GM18502 (cell line): ENCODE measurements at regions not wholly inside any gene's neighbourhood (a gene's known extent, or its start where the extent isn't known, plus 50 kb on each side); places are given as distances from the start of the nearest gene placed in this dataset.

Experiments
- ATAC-seq: cut with Tn5 transposase; IDR thresholded peaks from one replicate; pipeline ENCODE4 v1.9.1; 2021; ENCODE audit warnings: mild to moderate bottlenecking; ENCODE audit not compliant: unreplicated experiment, poor library complexity

- ATAC-seq, result no peak
These were observed 614.5 kb downstream of the HDGFL1 start for GRCh38 chr6:23183846-23184245.

GRCh38 chr6:23184351-23184750 lies 615.0 kb downstream of the HDGFL1 start:
- no peak for ATAC-seq

DNA sequence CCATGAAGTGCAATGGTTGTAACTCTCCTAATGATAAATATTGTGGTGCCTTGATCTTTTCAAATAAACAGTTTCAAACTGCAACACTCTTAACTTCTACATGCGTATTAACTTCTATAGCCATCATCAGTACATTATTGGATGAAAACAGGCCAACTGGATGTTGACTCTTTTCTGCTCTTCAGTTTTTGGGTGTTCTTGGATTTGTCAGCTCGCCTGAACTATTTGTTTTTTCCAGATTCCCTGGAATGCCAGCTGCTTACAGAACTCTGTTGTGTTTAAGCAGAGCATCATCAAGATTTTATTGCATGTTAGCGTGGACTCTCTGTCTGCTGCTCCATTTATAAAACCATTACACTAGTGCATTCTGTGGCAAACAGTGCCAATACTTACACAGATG lies 626.1 kb downstream of the HDGFL1 start:
- no peak for ATAC-seq

- no peak for ATAC-seq
These were observed 630.2 kb downstream of the HDGFL1 start for GRCh38 chr6:23199541-23199940.

GRCh38 chr6:23200946-23201345 lies 631.6 kb downstream of the HDGFL1 start:
- ATAC-seq, result no peak

DNA sequence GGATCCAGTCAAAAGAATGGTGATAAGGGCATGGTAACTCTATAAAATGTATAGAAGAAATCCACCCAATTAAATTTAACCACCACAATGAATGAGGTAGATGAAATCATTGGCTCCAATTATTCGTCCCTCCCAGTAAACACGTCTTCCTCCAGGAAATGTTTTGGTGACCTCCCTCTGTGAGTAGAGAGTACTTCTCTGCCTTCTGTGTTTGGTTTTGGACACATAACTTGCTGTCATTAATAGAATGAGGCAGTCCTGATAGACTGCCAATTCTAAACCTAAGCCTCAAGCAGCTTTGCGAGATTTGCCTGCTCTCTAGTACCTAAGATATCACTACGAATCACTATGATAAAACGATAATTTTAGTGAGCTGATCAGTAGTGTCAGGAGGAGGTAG lies 632.8 kb downstream of the HDGFL1 start:
- ATAC-seq, result no peak

GRCh38 chr6:23212398-23212797 lies 643.0 kb downstream of the HDGFL1 start:
- no peak for ATAC-seq

DNA sequence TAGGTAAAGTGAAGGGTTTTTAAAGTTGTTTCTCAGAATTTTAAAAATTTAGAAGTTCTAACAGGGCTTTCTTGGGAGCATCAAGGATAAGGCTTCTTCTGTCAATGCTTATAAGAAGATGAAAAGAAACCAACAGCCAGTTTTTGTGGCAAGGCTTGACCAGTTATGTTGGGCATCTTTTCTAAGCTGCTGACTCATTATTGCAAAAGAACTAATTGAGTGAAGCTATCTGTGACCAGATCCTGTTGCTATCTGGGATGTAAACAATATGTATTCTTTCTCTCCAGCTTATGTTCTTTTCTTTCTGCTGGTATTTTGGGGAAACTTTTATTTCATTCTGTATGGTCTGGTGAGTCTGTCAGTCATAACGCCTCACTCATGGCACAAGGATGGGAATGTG lies 643.8 kb downstream of the HDGFL1 start:
- ATAC-seq, result no peak

DNA sequence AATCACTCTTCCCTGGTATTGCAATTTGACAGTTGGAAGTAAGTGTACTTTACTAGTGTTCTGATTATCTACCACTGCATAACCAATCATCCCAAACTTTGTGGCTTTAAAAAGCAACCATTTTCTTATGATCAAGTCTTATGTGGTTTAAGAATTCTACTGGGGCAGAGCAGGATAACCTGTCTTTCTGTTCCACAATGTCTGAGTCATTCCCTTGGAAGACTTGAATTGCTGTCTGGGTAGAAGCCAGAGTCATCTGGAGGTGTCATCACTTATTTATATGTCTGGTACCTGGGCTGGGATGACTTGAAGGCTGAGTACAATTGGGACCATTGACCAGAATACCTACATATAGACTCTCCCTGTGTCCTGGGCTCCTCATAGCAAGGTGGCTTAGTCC lies 644.3 kb downstream of the HDGFL1 start:
- no peak for ATAC-seq

- no peak for ATAC-seq
These were observed 649.4 kb downstream of the HDGFL1 start for GRCh38 chr6:23218751-23219150.

GRCh38 chr6:23222724-23223123 lies 653.4 kb downstream of the HDGFL1 start:
- ATAC-seq, result no peak

GRCh38 chr6:23224540-23224939 lies 655.2 kb downstream of the HDGFL1 start:
- no peak for ATAC-seq

DNA sequence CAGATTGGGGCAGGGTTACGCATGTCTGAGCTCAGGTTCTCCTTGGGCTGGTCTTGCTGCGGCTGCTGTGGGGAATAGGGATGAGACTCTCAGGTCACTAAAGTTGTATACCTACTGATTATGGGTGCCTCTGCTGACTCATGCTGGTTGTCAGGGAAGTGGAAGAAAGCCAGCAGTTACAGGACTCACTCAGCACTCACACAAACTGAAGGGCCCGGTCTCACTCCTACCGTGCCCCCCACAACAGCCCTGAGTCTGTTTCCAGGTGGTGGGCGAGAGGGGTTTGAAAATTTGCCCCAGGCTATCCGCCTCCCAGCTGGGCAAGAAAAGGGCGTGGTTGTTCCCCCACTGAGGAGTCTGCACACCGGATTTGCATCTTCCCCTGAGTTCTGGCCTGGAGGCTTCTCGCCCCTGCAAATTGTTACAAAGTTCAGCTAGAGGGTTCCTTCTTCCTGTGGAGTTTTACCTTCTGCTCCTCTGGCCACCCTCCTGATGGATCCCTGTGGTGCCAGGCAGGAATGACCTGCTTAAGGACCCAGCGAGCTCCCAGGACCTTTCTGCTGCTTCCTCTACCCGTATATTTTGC lies 659.2 kb downstream of the HDGFL1 start:
- ATAC-seq, result no peak

GRCh38 chr6:23243854-23244253 lies 674.5 kb downstream of the HDGFL1 start:
- no peak for ATAC-seq

DNA sequence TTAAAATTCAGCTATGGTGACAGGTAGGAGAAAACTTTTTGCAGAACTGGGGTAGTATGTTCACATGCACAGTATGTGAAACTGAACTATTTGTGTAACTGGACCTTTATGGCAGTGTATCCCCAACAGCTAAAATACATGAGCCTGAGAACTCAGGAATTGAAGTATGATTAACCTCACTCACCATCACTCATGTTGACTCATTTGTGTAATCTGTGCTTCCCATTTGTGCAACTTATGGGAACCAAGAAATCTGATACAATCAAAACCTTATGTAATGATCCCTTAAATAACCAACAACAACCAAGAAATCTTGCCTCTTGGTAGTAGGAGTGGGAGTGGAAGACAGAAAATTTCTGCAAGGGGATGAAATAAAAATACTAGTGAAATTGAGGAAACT lies 674.9 kb downstream of the HDGFL1 start:
- ATAC-seq, result no peak

DNA sequence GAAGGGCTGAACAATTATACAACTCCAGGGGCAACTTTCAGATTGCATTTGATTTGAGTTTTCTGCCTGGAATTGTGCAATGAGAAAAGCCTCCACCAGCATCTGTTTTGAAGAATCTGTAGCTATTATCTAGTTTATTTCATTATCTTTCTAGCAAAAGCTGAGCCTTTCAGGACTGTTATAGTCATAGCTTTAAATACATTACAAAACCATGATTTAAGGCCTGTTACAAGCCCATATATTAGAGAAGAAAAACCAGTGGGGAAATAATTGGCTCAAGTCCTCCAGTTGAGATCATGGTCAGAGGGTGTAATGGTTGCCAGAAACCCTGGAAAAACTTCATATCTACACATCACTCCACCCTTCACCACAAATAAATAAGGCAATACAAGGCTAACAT lies 676.2 kb downstream of the HDGFL1 start:
- no peak for ATAC-seq

DNA sequence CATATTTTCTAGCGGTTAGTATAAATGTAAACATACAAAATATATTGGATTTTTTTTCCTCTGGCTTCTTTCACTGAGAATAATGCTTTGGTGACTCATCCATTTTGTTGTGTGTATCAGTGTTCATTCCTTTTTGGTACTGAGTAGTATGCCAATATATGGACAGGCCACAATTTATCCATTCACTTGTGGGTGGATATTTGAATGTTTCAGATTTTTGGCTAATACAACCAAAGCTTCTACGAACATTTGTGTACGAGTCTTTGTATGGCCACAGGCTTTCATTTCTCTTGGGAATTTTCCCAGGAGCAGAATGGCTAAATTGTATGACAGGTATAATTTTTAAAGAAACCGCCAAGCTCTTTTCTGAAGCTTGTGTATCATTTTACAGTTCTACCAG lies 677.5 kb downstream of the HDGFL1 start:
- ATAC-seq, result no peak

DNA sequence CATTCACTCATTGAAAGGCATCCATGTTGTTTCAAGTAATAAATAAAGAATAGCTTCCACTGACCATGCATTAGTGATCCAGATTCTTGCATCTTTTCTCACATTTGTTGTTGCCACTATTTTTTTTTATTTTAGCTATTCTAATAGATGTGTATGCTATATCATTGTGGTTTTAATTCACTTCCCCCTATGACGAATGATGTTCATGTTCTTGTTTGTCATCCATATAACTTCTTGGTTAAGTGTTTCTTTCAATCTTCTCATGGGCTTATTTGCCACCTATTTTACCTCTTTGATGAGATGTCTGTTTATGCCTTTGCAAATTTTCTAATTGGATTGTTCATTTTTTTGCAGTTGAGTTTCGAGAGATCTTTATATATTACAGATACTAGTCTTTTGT lies 681.2 kb downstream of the HDGFL1 start:
- ATAC-seq, result no peak

DNA sequence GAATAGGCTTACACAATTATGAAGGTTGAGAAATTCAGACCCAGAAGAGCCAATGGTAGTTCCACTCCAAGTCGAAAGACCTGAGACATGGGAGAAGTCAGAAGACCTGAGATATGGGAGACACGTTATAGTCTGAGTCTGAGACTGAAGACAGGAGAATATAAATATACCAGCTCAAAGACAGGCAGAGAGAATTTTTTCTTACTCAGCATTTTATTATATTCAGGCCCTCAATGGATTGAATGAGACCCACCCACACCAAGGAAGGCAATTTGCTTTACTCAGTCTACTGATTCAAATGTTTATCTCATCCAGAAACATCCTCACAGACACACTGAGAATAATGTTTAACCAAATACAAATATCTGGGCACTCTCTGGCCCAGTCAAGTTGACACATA lies 693.5 kb downstream of the HDGFL1 start:
- no peak for ATAC-seq

DNA sequence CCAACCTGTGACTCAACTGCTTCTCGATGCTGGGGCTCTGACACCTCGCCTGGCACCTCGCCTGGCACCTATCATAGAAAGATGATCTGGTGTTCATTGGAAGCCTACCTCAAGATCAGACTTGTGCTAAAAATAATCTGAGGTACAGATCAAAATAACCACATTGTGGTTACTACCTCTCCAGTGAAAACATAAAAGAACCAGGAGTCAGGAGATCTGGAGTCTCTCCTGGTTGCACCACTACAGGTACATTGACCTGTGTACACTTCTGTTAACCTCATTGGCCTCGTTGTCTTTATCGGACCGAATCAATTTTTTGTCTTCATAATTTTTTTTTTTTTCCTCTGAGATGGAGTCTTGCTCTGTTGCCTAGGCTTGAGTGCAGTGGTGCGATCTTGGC lies 695.9 kb downstream of the HDGFL1 start:
- ATAC-seq, result no peak

- ATAC-seq, result no peak
These were observed 697.2 kb downstream of the HDGFL1 start for GRCh38 chr6:23266536-23266935.

- no peak for ATAC-seq
These were observed 698.3 kb downstream of the HDGFL1 start for GRCh38 chr6:23267651-23268050.

DNA sequence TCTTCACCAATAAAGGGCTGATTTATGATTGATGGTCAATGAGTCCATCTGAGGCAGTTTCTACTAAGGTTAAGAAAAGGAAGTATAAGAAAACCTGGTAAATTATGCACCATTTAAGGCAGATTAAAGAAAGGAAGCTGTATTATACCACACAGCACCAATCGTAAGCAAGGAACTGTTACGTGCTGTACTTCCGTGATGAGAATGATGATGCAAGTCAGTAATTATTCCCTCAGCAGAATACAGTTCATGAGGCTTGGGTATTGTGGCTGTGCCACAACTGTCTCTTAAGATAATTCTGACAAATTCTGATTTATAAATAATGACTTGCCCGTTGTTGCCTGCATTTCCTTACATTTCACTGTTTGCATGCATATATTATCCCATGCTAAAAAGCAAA lies 699.0 kb downstream of the HDGFL1 start:
- ATAC-seq, result no peak
